ENCODE measurements at regions not wholly inside any gene's neighbourhood (a gene's known extent, or its start where the extent isn't known, plus 50 kb on each side); places are given as distances from the start of the nearest gene placed in this dataset.

DNA sequence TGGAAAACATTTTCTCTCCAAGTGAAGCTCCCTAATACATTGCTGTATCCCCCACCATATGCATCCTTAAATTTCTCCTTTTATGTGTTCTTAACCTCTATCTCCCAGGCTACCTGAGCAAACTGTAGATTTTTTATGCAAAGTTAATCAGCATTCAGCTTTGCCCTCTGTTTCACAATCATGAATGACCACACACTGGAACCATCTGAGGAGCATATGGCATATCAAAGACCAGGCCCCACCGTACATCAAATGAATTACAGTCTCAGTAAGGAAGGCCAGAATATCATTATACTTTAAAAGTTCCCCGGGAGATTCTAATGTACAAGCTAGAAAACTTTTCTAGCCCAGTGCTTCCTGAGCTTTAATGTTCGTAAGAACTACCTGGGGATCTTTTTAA, 115.5 kb upstream of the NECTIN3 start:
- no peak for TF ChIP-seq POLR2A (IDR thresholded peaks at IDR 0.05; ENCODE audit: low read length)
- TF ChIP-seq GATA1 (IDR thresholded peaks at IDR 0.05; ENCODE audit: low read depth, low read length), result no peak

All from erythroblast (primary cell).